Activated T-cell treated with anti-CD3 and anti-CD28 coated beads for 4 hours (primary cell): ENCODE measurements at regions not wholly inside any gene's neighbourhood (a gene's known extent, or its start where the extent isn't known, plus 50 kb on each side); places are given as distances from the start of the nearest gene placed in this dataset.

ENCODE experiments used
- DNase-seq: peaks from one replicate; pipeline ENCODE4 v3.0.0-alpha.2; 2020

DNA sequence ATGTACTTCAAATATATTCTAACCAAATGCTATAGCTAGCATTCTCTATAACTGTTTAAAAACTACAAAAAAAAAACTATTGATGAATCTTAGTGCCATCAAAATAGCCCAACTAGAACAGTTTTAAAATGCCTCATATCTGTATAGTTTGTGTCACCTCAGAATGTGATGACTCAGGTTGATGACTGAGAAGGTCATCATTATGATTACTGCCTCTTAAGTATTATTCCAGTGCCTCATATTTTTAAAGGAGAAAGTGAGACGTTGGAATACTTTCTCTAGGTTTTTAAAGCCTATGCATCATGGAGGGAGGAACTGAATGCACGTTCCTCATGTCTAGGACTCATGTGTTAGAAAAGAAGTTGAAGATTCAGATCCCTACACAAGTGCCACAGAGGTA is 88.2 kb downstream of the TMA16 start:
- DNase-seq: no peak

DNA sequence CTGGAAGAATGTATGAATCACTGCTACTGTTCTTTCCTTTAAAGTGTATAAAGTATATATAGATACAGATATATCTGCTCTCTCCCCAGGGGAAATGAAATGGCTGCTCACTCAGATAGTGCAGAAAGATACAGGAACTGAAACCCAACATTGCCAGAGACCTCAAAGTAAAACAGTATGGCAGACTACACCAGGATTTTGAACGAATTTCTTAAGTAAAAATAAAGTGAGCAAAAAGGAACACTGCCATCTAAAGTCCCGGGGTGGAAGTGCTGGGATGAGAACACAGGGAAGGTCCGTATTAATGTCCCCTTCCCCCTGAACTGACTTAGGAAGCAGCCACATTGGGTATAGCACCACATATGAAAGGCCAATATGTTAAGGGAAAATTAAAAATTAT is 93.4 kb downstream of the TMA16 start:
- DNase-seq: no peak

GRCh38 chr4:163588532-163588931 is 94.0 kb downstream of the TMA16 start:
- DNase-seq: no peak

GRCh38 chr4:163590103-163590502 is 95.6 kb downstream of the TMA16 start:
- DNase-seq: no peak

- DNase-seq: no peak
Observed at GRCh38 chr4:163590619-163591264, 96.3 kb downstream of the TMA16 start.

GRCh38 chr4:163591614-163592020 is 97.1 kb downstream of the TMA16 start:
- no peak for DNase-seq

GRCh38 chr4:163592212-163592611 is 97.7 kb downstream of the TMA16 start:
- no peak for DNase-seq

- no peak for DNase-seq
Observed at GRCh38 chr4:163595580-163595979, 101.1 kb downstream of the TMA16 start.

DNA sequence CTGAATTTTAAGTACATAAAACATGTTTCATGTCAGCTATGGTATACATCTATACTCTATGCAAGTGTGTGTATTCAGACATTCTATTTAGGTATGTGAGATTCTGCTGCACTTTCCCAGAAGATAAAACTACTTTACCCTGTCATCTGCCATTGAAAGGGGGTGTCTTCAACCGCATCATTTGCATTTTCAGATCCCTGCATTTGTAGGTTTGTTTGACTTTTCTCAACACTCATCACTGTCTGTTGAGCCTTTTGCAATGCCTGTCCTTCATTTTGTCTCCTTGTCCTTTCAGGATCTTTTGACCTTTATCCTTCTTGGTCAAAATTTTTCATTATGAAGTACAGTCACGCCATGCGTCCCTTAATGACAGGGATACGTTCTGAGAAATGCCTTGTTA is 103.5 kb downstream of the TMA16 start:
- no peak for DNase-seq

- DNase-seq: no peak
Observed at GRCh38 chr4:163598489-163598888, 104.0 kb downstream of the TMA16 start.

DNA sequence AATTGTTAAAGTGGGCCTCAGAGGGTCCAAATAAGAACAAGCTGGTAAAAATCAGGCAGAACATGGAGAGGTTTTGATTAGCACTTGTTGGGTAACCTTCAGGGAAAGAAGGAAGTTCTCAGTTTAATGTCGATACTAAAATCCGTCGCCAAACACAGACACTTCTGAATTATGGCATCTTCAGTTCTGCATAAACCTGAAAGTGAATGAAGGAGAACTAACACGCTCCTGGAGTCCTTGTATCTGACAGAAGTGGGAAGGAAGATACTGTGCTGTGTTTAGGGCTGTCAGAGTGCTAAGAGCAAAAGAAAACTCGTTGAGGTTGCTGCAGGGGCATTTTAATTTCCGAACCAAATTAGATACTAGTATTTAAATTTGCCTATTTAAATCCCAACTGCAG is 106.2 kb downstream of the TMA16 start:
- DNase-seq: no peak

- DNase-seq: no peak
Observed at GRCh38 chr4:163603257-163603656, 108.8 kb downstream of the TMA16 start.

DNA sequence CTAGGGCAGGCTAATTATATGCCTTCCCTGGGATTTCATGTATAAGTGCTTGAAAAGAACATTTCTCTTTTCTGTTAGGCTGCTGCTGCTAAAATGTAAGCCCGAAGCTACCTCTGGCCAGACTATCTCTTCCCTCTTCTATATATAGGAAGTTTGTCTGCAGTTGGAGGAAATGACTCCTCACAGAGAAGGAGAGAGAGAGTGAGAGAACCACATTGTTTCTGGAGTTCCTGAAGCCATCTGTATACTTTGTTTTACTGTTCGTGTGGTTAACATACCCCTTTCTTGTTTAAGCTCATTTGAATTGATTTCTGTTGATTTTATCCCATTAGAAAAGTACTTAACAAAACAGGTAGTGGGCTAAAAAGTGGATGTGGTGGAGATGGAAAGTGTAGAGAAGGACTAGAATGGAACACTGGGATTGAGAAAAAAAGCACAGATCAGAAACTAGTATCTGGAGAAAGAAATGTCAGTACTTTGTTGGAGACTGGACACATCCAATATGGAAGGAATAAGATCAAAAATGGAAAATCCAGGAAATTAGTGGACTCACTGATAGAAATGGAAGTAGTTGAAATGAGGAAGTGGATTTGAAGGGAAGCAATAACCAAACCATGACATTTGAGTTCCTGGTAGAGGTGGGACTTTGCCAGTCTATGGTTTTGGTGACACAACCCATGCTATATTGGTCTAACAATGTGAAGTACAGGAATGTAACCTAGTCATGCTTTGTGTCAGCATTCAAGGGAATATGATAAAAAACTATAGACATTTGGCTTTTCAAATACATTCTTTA is 112.6 kb downstream of the TMA16 start:
- no peak for DNase-seq

DNA sequence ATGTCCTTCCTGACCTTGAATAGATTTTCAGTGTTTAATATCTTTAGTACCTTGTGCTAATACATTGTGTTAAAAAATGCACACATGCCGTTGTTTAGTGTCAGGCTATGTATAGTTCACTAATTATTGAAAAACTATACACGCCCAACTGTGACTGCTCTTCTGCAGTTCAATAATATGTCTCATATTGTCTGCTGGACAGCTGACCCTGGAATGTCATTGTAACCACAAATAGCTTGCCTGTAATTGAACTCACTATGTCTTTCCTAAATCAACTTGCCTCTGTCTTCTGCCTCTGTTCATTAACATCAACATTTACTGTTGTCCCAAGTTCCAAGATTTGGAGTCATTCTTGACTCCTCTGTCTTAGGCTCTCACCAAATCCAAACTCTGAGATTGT is 114.5 kb downstream of the TMA16 start:
- DNase-seq: no peak

GRCh38 chr4:163610648-163611047 is 116.2 kb downstream of the TMA16 start:
- no peak for DNase-seq

- no peak for DNase-seq
Observed at GRCh38 chr4:163611182-163611581, 116.7 kb downstream of the TMA16 start.

DNA sequence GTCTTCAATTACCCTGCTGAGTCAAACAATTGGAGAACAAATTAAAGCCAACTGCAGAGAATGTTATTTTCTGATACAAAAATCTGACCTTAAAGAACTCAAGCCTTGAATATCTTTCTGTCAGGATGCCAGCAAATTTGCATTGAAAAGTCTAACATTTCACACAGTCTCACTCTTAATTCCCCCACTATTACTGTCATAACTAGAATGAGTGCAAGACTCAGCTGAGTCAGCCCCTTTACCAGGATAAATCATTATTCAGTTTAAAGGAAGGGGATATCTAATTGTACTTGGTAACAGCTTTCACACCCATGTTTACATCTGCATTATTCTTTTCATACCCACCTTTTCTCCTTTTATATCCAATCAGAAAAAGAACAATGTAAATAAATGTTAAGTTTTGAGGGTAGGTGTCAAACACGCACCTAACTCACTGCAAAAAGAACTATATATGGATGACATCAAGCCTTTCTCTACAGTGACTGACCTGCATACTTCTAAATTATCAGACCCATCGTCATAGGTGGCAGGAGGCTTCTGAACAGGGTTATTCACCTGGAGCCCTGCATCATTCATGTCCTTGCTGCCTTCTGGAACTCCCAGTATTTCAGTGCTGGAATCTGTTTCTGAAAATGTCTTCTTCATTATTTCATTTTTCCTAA is 117.4 kb downstream of the TMA16 start:
- DNase-seq: no peak

DNA sequence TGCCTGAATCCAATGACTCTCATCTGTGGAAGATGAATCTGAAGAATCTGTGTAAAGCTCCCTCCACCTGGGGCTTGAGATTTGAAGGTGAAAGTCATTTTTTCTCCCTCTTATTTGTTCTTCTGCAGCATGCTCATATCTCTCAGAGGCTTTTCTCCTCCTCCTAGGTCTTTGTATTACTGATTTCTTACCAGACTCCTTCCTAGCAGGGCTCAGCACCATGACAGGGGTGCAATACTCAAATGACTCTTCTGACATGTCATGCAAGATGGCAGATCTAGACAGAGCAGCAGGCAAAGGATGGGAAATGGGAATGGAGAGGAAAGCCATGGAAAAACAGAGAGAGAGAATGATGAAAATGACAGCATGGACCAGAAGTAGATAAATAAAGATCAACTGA is 118.3 kb downstream of the TMA16 start:
- DNase-seq: no peak

DNA sequence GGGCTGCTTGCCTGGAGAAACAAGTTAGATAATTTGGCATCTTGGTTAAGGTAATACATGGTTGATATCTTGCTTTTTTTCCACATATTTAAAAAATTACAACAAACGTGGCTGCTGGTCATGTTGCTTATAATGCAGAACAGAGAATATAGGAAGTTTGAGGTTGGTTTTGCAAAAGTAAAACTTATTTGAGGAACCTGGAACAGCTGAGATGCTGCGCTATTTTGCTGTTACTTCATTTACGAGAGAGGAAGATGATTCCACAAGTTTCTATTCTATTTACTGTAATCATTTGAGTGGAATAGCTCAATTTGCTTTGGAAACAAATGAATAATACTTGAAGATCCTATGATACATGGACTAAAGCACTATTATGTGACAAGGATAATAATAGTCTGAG is 118.9 kb downstream of the TMA16 start:
- no peak for DNase-seq

DNA sequence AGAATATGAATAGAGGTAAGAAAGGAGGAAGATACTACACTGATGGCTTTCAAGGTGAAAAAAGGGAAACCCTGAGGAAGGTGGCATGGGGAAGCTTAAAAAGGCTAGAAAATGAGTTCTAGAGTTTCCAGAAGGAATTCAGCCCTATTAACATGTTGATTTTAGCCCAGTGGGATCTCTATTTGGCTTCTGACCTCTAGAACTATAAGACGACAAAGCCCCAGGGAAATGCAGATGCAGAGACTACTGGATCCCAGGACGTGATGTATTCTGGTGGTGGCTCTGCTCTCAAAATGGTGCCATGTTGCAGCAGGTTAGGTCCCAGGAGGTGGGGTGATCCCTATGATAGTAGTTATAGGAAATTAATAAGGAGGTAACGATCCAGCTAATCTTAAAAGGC is 120.4 kb downstream of the TMA16 start:
- no peak for DNase-seq

DNA sequence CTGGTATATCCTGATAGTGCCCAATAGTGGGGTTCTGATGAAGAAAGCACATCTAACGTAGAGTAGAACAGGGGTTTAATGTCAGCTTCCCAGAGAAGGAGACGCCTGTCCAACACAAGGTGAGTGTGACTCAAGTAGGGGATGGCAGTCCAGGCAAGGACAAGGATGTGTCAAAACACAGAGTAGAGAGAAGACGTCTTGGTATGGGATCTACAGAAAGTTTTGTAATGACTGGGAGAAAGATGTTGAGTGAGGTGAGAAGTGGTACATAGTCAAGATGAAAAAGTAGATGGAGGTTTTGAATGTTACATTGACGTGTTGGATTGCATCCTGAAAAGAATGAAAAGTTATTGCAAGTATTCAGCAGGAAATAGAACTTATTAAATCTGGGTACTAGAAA is 124.4 kb downstream of the TMA16 start:
- no peak for DNase-seq

GRCh38 chr4:163620738-163621137 is 126.2 kb downstream of the TMA16 start:
- no peak for DNase-seq

DNA sequence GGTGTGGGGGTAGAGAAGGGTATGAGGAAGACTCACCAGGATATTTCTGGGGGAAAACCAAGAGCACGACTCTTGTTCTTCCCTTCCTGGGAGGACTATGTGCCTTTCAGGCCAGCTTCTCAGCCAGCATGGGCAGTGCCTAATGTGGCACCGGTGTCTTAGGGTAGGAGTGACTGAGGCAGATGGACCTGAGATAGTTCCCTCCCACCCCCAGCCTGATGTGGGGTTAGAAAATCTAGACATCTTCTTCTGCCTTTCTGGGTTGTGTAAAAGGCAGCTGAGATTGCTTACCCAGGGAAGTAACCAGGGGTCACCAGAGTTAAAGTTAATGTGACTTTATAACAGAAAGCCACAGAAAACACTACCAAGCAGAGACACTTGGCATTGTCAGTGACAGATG is 127.3 kb downstream of the TMA16 start:
- no peak for DNase-seq

GRCh38 chr4:163622379-163623035 is 128.0 kb downstream of the TMA16 start:
- DNase-seq: no peak
